SK-N-SH treated with all-trans-retinoic acid at 6 μM for 48 hours (cell line): ENCODE measurements at regions not wholly inside any gene's neighbourhood (a gene's known extent, or its start where the extent isn't known, plus 50 kb on each side); places are given as distances from the start of the nearest gene placed in this dataset.

ENCODE experiments used
- ARNTL ChIP-seq: fragments of 450-650 bp; formaldehyde crosslinking; IDR thresholded peaks from 2 replicates; pipeline ENCODE4 v1.5.0; 2020; ENCODE audit warnings: low read depth, mild to moderate bottlenecking, moderate library complexity, borderline replicate concordance
- CSDC2 ChIP-seq: fragments of 250-450 bp; sonication (Bioruptor Pico); IDR thresholded peaks from 2 replicates; pipeline ENCODE4 v1.5.0; 2020; ENCODE audit warnings: mild to moderate bottlenecking, moderate library complexity
- ESRRG ChIP-seq: fragments of 250-450 bp; sonication (Bioruptor Pico); IDR thresholded peaks from 2 replicates; pipeline ENCODE4 v1.6.1; 2021; ENCODE audit warnings: mild to moderate bottlenecking
- ISL1 ChIP-seq: fragments of 250-450 bp; sonication (Bioruptor Pico); IDR thresholded peaks from 2 replicates; pipeline ENCODE4 v2.1.2; 2022; ENCODE audit warnings: mild to moderate bottlenecking, moderate library complexity
- OSR1 ChIP-seq: fragments of 250-450 bp; sonication (Bioruptor Pico); IDR thresholded peaks from 2 replicates; pipeline ENCODE4 v1.8.0; 2022; ENCODE audit warnings: moderate library complexity, mild to moderate bottlenecking, inconsistent platforms
- ZFP3 ChIP-seq: fragments of 250-450 bp; sonication (Bioruptor Pico); IDR thresholded peaks from 2 replicates; pipeline ENCODE4 v1.5.0; 2020; ENCODE audit warnings: mild to moderate bottlenecking, moderate library complexity
- ZFP30 ChIP-seq: fragments of 450-650 bp; formaldehyde crosslinking; IDR thresholded peaks from 2 replicates; pipeline ENCODE4 v1.5.0; 2022; ENCODE audit warnings: mild to moderate bottlenecking, moderate library complexity
- ZNF565 ChIP-seq: fragments of 450-650 bp; formaldehyde crosslinking; conservative IDR thresholded peaks from 2 replicates; pipeline ENCODE4 v1.5.0; 2020; ENCODE audit warnings: low read depth, mild to moderate bottlenecking, moderate library complexity
- ZNF70 ChIP-seq: fragments of 450-650 bp; formaldehyde crosslinking; IDR thresholded peaks from 2 replicates; pipeline ENCODE4 v1.5.0; 2020; ENCODE audit warnings: mild to moderate bottlenecking, moderate library complexity
- TF ChIP-seq, protein P1 (sequence below): fragments of 250-450 bp; sonication (Bioruptor Pico); IDR thresholded peaks from 2 replicates; pipeline ENCODE4 v1.8.0; 2020; ENCODE audit warnings: mild to moderate bottlenecking, moderate library complexity, borderline replicate concordance
- TF ChIP-seq, protein P2 (sequence below): fragments of 250-450 bp; sonication (Bioruptor Pico); IDR thresholded peaks from 2 replicates; pipeline ENCODE4 v1.5.1; 2020; ENCODE audit warnings: low read depth, mild to moderate bottlenecking, moderate library complexity

- TF ChIP-seq ZFP3 (no peak), ZNF70 (CRISPR knock-in tag) (no peak), ZNF565 (CRISPR knock-in tag) (no peak), CSDC2 (CRISPR knock-in tag) (no peak), ISL1 (no peak), ZFP30 (no peak), ESRRG (CRISPR knock-in tag) (no peak), ARNTL (CRISPR knock-in tag) (no peak), OSR1 (CRISPR knock-in tag) (no peak)
- TF ChIP-seq, protein P1, sequence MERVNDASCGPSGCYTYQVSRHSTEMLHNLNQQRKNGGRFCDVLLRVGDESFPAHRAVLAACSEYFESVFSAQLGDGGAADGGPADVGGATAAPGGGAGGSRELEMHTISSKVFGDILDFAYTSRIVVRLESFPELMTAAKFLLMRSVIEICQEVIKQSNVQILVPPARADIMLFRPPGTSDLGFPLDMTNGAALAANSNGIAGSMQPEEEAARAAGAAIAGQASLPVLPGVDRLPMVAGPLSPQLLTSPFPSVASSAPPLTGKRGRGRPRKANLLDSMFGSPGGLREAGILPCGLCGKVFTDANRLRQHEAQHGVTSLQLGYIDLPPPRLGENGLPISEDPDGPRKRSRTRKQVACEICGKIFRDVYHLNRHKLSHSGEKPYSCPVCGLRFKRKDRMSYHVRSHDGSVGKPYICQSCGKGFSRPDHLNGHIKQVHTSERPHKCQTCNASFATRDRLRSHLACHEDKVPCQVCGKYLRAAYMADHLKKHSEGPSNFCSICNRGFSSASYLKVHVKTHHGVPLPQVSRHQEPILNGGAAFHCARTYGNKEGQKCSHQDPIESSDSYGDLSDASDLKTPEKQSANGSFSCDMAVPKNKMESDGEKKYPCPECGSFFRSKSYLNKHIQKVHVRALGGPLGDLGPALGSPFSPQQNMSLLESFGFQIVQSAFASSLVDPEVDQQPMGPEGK: no peak
- TF ChIP-seq, protein P2, sequence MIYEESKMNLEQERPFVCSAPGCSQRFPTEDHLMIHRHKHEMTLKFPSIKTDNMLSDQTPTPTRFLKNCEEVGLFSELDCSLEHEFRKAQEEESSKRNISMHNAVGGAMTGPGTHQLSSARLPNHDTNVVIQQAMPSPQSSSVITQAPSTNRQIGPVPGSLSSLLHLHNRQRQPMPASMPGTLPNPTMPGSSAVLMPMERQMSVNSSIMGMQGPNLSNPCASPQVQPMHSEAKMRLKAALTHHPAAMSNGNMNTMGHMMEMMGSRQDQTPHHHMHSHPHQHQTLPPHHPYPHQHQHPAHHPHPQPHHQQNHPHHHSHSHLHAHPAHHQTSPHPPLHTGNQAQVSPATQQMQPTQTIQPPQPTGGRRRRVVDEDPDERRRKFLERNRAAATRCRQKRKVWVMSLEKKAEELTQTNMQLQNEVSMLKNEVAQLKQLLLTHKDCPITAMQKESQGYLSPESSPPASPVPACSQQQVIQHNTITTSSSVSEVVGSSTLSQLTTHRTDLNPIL (CRISPR knock-in tag): no peak
Measured at GRCh38 chr2:128452536-128453530, 134.2 kb upstream of the HS6ST1 start.
